GM12891 (cell line): ENCODE measurements at regions not wholly inside any gene's neighbourhood (a gene's known extent, or its start where the extent isn't known, plus 50 kb on each side); places are given as distances from the start of the nearest gene placed in this dataset.

Experiments used
- DNase-seq: peaks from one replicate; pipeline ENCODE4 v3.0.0; 2011; ENCODE audit warnings: low spot score; ENCODE audit not compliant: insufficient read length
- FAIRE-seq: peaks from 2 replicates; lab custom pipeline; 2011; peaks lifted over from hg19 to GRCh38; lab: Jason Lieb, UNC
- PAX5 ChIP-seq: IDR thresholded peaks from 2 replicates; pipeline ENCODE4 v1.6.1; 2011; ENCODE audit warnings: low read length, moderate library complexity, mild to moderate bottlenecking; ENCODE audit not compliant: insufficient read depth, severe bottlenecking
- POLR2A ChIP-seq: IDR thresholded peaks from 2 replicates; pipeline ENCODE4 v1.6.1; 2011; ENCODE audit warnings: low read depth, low read length, control low read depth
- POLR2AphosphoS5 ChIP-seq: IDR thresholded peaks from 2 replicates; pipeline ENCODE4 v1.6.1; 2011; ENCODE audit warnings: low read depth, low read length, control low read depth
- POU2F2 ChIP-seq: IDR thresholded peaks from 2 replicates; pipeline ENCODE4 v1.6.1; 2011; ENCODE audit warnings: low read depth, mild to moderate bottlenecking, control low read depth, low read length, moderate library complexity
- SPI1 ChIP-seq: IDR thresholded peaks from 2 replicates; pipeline ENCODE4 v1.6.1; 2011; ENCODE audit warnings: low read depth, low read length, control low read depth
- TAF1 ChIP-seq: IDR thresholded peaks from 2 replicates; pipeline ENCODE4 v1.6.1; 2011; ENCODE audit warnings: low read depth, low read length, control low read depth

- FAIRE-seq (peak; percentile 41), DNase-seq (no peak)
- TF ChIP-seq SPI1 (no peak), POLR2A (no peak), POLR2AphosphoS5 (no peak), TAF1 (no peak), PAX5 (no peak), POU2F2 (no peak)
These were observed 114.2 kb upstream of the BEND6 start for GRCh38 chr6:56840467-56841380.

GRCh38 chr6:56839533-56840183 is 115.2 kb upstream of the BEND6 start:
- no peak for FAIRE-seq
- no peak for DNase-seq
- TF ChIP-seq POLR2A (no peak), PAX5 (no peak), TAF1 (no peak), POU2F2 (no peak), SPI1 (no peak), POLR2AphosphoS5 (no peak)

GRCh38 chr6:56838965-56839364 is 115.9 kb upstream of the BEND6 start:
- FAIRE-seq = peak; percentile 45
- TF ChIP-seq POLR2AphosphoS5 = no peak
- no peak for TF ChIP-seq PAX5
- no peak for TF ChIP-seq POLR2A
- TF ChIP-seq SPI1 = no peak
- no peak for TF ChIP-seq TAF1
- TF ChIP-seq POU2F2 = no peak
- DNase-seq = no peak

- no peak for DNase-seq
- TF ChIP-seq SPI1 (no peak), TAF1 (no peak), POU2F2 (no peak)
- peak; percentile 67 for FAIRE-seq
These were observed 116.8 kb upstream of the BEND6 start for GRCh38 chr6:56838016-56838555.

GRCh38 chr6:56837322-56837894 is 117.5 kb upstream of the BEND6 start:
- DNase-seq (no peak), FAIRE-seq (no peak)
- TF ChIP-seq POLR2A (no peak), PAX5 (no peak)

- TF ChIP-seq POU2F2 (no peak), PAX5 (no peak), TAF1 (no peak), SPI1 (no peak), POLR2A (no peak), POLR2AphosphoS5 (no peak)
- FAIRE-seq = no peak
- DNase-seq = no peak
These were observed 119.3 kb upstream of the BEND6 start for GRCh38 chr6:56835612-56836011.

GRCh38 chr6:56833873-56834272 is 121.0 kb upstream of the BEND6 start:
- FAIRE-seq (no peak), DNase-seq (no peak)
- TF ChIP-seq POLR2AphosphoS5 = no peak

- DNase-seq (no peak), FAIRE-seq (peak; percentile 62)
- TF ChIP-seq POU2F2 (no peak), TAF1 (no peak), SPI1 (no peak), POLR2A (no peak), PAX5 (no peak), POLR2AphosphoS5 (no peak)
These were observed 121.6 kb upstream of the BEND6 start for GRCh38 chr6:56833127-56833791.

- TF ChIP-seq POLR2AphosphoS5 = no peak
- TF ChIP-seq TAF1 = no peak
- TF ChIP-seq PAX5 = no peak
- no peak for TF ChIP-seq SPI1
- TF ChIP-seq POU2F2 = no peak
- no peak for TF ChIP-seq POLR2A
- DNase-seq = no peak
- FAIRE-seq = no peak
These were observed 122.7 kb upstream of the BEND6 start for GRCh38 chr6:56832225-56832624.

GRCh38 chr6:56831334-56831733 is 123.6 kb upstream of the BEND6 start:
- no peak for FAIRE-seq

More at GRCh38 chr6:56831334-56831733, 123.6 kb upstream of the BEND6 start:
- no peak for TF ChIP-seq POLR2AphosphoS5
- no peak for TF ChIP-seq PAX5
- no peak for TF ChIP-seq POLR2A
- no peak for TF ChIP-seq SPI1
- TF ChIP-seq TAF1 = no peak
- TF ChIP-seq POU2F2 = no peak
- DNase-seq = no peak
